GM20431 (cell line): ENCODE measurements at regions not wholly inside any gene's neighbourhood (a gene's known extent, or its start where the extent isn't known, plus 50 kb on each side); places are given as distances from the start of the nearest gene placed in this dataset.
"Not testable (repeated sequence)": the region's sequence is repeated elsewhere in the genome, so short reads cannot be mapped to it uniquely, and the experiment has no call there.

ENCODE experiments used
- in situ Hi-C: fragments of 300-500 bp; cut with MseI, MboI; formaldehyde crosslinking; loops from one replicate; pipeline ENCODE4 v1.15.0; 2020; ENCODE audit warnings: low sequenced_read_pairs; ENCODE audit not compliant: unreplicated experiment

DNA sequence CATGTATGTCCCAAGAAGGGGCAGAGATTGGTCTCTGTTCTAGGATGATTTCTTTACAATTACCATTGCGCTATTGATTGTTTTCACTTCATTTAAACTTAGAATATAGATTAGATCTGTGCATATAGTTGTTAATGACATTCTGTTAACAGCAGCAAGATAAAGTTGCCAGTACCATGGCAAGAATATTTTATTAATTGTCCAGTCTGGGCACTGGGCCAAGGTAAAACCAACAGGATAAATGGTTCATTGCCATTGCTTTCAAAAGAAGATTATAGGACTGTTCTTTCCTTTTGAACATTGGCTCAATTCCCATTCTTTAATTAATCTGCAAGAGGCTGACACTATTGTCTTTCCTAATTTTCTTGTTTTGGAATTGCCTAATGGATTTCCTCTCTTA, 592.4 kb downstream of the RFPL4B start:
- in situ Hi-C loops: no loop called here

DNA sequence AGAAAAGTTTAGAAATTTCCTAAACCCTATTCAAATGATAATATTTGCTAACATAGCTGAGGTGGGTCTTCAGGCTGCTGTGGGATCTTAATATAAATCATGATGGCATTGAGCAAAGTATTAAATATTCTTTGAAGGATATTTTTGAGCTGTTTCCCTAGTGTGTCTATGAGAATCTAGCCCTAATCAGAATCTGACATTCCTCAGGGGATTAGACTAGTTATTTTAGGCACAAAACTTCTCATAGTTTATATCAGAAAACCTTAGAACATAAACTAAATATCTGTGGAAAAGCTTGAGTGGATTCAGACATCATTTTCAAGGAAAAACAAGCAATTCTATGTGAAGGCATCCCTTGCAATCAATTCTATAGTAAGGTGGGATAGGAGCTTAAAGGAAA, 594.5 kb downstream of the RFPL4B start:
- in situ Hi-C loops: no loop called here

DNA sequence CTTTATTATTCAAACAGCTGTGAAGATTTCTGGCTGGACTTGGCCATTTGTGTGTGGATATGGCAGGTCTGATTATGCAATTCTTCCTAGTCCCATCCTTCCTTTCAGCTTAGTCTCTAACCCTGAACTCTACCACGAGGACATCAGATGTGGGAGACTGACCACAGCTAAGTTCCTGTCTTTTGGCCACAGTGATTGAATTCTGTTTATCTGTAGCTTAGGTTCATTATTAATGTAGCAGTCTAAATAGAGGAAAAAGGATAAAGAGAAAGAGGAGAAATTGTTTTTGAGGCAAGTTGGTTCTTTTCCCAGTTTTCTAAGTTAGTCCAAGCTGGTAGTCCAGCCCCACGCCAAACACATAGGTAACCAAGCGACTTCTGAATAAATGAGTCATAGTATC, 598.9 kb downstream of the RFPL4B start:
- in situ Hi-C loops: no loop called here

DNA sequence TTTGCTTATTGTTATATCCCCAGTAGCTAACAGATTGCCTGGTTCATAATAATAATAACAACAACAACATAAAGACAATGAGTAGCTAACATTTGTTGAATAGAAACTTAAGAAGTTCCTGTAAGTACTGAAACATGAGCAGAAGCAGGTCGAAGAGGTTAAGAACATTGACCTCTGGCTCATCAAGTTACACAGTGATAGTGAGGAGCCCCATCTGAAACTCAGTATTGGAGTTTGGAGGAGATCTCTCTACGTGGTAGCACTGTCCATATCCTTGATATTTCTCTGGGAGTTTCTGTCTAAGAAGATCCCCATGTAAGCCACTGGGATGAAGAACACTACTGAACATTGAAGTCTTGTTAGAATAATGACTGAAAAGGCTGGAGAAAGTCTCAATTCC, 600.4 kb downstream of the RFPL4B start:
- in situ Hi-C loops: no loop called here

DNA sequence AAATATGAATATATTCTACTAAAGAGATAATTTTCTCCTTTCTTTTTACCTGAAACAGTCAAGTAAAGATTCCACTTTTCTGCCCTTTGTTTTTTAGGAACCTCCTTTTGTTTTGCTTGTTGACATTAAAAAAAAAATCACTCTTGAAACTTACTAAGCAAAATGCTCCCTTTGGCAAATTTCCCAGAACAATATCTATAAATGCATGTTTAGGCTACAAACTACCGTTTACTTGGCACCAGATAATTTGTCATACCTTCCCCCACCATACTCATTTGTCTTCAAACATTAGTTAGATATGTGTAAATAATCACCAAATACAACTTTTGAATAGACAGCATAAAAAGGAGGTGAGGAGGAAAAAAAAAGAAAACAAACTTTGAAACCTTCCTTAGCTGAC, 604.7 kb downstream of the RFPL4B start:
- in situ Hi-C loops: no loop called here

DNA sequence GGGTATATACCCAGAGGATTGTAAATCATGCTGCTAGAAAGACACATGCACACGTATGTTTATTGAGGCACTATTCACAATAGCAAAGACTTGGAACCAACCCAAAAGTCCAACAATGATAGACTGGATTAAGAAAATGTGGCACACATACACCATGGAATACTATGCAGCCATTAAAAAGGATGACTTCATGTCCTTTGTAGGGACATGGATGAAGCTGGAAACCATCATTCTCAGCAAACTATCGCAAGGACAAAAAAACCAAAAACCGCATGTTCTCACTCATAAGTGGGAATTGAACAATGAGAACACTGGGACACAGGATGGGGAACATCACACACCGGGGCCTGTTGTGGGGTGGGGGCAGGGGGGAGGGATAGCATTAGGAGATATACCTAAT, 608.6 kb downstream of the RFPL4B start:
- in situ Hi-C loops: not testable (repeated sequence)

DNA sequence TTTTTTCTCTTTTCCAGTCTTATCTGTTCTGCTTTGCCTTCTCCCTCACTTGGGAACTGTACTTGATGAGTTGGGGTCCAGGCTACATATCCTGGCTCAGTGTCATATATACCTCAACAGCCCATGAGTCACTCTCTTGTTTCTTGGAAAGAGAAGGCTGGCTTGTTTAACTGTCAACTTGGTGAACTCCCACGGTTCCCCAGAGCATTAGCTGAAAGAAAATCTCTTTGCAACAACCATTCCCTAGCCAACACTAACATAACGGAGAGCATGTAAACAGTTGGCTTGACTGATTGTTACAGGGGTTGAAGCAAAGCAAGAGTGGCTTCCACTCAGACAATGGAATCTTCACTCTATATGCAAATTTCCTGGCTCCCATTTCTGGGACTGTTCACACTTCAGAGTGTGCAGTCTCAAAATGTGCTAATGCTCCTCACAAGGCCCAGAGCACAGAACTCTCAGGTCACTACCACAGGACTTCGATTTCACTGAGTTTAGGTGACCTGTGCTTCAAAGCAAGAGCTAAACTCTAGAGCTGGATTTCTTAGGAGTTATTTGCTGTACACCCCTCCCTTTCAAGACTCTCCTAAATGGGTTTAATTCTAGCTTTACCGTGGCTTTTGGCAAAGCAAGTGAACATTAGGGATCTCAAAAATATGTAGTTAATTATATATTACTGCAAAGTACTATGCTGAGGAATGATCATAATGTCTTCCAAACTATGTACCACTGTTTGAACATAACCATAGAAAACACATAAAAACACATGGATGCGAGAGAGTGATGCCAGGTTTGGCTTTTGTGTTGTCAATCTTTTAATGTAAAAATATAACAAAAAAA, 609.8 kb downstream of the RFPL4B start:
- in situ Hi-C loops: no loop called here

DNA sequence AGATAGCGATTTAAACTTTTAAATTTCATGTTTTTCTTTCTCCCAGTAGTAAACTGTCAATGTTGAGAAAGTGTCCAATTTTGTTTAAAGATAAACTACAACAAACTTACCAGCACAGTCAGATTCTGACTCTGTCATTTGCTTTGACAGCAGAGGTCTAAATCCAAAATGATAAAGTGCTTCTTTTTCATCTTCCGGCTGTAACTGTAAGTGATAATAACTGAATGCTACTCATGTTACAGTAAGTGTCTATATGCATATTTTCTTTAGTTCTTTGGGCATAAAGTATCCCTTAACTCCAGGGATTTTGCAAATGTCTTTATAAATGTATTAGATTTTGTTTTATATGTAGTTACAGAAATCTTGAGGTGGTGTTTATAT, 610.4 kb downstream of the RFPL4B start:
- in situ Hi-C loops: no loop called here

DNA sequence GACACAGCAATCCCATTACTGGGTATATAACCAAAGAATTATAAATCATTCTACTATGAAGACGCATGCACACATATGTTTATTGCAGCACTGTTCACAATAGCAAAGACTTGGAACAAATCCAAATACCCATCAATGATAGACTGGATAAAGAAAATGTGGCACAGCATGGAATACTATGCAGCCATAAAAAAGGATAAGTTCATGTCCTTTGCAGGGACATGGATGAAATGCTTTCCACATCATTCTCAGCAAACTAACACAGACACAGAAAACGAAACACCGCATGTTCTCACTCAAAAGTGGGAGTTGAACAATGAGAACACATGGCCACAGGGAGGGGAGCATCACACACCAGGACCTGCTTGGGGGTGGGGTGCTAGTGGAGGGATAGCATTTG, 613.0 kb downstream of the RFPL4B start:
- in situ Hi-C loops: not testable (repeated sequence)

DNA sequence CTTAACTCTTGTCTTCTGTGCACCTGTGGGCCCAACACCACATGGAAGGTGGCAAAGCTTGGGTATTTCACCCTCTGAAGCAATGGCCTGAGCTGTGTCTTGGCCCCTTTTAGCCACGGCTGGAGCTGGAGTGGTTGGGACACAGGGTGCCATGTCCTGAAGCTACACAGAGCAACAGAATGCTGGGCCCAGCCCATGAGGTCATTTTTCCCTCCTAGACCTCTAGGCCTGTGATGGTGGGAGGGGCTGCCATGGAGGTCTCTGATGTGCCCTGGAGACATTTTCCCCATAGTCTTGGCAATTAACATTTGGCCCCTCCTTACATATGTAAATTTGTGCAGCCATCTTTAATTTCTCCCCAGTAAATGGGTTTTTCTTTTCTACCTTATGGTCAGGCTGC, 620.8 kb downstream of the RFPL4B start:
- in situ Hi-C loops: no loop called here

DNA sequence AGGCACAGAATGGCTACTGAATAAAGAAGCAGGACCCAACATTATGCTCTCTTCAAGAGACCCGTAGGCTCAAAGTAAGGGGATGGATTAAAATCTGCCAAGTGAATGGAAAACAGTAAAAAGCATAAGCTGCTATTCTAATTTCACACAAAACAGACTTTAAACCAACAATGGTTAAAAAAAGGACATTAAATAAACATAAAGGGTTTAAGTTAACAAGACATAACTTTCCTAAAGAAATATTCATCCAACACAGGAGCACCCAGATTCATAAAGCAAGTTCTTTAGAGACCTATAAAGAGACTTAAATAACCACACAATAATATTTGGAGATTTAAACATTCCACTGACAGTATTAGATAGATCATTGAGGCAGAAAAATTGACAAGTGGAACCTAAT, 624.5 kb downstream of the RFPL4B start:
- in situ Hi-C loops: no loop called here

DNA sequence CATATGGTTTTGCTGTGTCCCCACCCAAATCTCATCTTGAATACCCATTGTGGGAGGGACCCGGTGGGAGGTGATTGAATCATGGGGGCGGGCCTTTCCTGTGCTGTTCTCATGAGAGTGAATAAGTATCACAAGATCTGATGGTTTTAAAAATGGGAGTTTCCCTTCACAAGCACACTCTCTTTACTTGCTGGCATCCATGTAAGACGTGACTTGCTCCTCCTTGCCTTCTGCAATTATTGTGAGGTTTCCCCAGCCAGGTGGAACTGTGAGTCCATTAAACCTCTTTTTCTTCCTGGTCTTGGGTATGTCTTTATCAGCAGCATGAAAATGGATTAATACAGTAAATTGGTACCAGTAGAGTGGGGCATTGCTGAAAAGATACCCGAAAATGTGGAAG, 627.8 kb downstream of the RFPL4B start:
- in situ Hi-C loops: not testable (repeated sequence)

DNA sequence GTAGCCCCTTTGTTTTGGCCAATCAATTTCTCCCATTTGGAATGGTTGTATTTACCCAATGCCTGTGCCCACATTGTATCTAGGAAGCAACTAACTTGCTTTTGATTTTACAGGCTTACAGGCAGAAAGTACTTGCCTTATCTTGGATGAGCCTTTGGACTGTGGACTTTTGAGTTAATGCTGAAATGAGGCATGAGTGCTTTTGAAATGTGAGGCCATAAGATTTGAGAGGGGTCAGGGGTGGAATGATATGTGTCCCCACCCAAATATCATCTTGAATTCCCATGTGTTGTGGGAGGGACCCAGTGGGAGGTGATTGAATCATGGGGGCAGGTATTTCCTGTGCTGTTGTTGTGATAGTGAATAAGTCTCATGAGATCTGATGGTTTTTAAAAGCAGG, 629.4 kb downstream of the RFPL4B start:
- in situ Hi-C loops: not testable (repeated sequence)

DNA sequence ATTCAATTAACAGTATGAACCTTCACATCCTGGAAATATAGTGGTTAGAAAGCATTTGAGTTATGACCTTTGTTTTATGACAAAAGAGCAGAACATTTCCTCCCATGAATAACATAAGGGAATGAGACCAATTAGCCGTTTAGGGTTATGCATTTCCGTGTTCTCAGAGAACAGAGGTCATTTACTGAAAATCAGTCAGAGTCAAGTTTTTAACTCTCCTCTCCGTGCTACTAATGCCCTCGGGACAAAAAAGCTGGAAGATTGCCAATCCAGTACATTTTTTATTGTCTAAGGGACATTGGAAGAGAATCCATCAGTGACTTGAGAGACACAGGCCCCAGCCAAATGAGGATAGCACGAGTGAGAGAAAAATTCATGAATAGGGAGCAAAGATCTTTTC, 632.7 kb downstream of the RFPL4B start:
- in situ Hi-C loops: no loop called here

DNA sequence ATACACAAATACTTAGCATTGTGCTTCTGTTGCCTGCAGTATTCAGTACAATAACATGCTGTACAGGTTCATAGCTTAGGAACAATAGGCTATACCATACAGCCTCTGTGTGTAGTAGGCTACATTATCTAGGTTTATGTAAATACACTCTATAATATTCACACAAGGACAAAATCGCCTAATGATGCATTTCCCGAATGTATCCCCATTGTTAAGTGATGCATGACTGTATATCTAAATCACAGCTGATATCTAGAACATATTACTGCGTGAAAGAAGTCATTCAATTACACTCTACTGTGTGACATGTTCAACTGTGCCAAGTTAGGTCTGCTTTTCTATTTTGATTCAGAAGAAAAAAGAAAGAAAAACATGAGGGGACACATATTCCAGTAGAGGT, 633.5 kb downstream of the RFPL4B start:
- in situ Hi-C loops: no loop called here

DNA sequence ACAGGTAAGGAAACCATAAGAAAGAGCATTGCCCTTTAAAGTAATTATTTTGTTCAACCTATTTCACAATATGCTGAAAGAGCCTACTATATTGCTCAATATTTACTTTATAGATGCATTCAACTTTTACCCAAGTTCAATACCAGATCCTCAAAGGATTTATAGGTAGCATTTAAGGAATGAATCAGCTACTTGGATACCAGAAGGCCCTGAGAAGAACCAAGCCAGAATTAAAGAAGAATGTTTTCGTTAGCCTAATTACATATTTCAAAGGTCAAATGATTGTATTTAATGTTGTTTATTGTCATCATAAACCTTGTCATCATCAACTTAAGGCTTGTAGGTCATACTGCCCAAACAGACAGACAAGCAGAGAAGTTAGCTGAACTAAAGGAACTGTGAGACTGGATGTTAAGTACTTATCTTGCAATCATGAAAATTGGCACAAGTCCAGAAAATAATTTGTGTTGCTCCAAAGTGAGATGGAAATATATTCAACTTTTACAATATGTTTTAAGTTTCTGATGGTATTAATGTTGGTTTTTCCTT, 636.7 kb downstream of the RFPL4B start:
- in situ Hi-C loops: no loop called here

DNA sequence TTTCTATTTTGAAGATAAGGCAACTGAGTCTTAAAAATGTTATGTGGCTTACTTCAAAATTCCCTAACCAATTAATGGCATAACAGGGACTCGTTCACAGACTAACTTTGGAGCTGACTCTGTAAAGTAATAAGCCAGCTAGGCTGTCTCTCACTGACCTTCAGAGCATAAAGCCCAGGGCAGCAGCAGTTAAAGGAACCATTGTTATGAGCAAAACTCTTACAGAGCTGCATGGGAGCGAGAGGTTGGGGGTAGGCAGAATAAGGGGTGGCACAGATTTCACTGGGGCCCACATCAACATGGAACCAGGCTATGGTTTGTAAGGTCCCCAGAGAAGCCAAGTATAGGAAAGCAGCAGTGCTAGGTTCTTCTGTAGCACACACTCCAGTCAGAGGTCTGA, 637.8 kb downstream of the RFPL4B start:
- in situ Hi-C loops: no loop called here

DNA sequence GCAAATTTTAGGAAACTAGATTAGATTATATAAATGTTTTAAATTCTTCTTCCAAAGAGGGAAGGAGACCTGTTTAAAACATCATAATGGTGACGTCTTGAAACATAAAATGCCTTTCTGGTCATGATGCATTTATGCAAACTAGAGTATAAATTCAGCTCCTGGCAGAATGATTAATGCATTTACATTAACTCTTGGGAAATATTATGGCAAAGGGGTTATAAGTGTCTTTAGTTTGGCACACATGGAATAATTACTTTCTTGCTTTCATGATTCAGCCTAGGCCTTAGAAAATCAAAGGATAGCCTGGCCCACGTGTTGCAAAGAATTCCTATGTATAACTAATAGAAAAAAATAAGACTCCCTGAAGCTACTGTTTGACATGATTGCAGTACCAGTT, 639.2 kb downstream of the RFPL4B start:
- in situ Hi-C loops: no loop called here

DNA sequence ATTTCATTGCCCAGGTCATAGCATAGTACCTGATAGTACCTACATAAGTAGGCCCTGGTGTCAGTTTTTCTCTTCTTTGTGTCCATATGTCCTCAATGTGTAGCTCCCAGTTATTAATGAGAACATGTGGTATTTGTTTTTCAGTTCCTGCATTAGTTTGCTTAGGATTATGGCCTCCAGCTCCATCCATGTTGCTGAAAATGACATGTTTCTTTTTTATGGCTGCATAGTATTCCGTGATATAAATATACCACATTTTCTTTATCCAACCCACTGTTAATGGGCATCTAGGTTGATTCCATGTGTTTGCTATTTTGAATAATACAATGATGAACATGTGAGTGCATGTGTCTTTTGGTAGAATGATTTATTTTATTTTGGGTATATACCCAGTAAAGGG, 641.6 kb downstream of the RFPL4B start:
- in situ Hi-C loops: no loop called here

DNA sequence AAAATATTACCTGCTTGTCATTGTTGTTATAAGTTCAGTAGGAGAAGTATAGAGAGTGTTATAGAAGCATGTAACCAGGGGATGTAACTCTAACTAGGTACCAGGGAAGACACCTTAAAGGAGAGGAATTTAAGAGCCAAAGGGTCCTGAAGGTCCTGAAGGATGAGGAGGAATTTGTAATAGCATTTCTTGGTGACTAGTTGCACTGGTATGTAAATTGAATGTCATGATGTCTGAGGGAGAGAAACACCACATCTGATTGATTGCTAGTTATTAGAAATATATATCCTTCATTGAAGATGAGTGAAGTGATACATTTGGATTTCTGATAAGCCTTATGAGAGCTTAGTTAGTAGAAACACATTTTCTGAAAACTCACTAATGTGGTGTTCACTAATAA, 643.8 kb downstream of the RFPL4B start:
- in situ Hi-C loops: no loop called here

DNA sequence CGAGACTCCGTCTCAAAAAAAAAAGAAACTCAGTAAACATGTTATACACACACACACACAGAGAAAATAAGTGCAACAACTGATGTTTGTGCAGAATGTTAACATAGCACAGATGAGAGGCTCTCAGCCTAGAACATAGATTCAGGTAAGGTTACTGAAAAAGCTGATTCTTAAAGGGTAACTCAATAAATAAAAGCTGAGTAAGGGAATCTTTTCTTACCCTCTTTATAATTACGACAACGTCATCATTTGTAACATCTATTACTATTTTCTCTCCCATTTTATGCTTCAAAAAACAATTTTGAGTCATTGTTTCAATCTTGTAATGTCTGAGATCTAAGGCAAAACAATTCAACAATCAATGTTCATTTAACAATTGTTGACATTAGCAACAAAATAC, 644.8 kb downstream of the RFPL4B start:
- in situ Hi-C loops: no loop called here

DNA sequence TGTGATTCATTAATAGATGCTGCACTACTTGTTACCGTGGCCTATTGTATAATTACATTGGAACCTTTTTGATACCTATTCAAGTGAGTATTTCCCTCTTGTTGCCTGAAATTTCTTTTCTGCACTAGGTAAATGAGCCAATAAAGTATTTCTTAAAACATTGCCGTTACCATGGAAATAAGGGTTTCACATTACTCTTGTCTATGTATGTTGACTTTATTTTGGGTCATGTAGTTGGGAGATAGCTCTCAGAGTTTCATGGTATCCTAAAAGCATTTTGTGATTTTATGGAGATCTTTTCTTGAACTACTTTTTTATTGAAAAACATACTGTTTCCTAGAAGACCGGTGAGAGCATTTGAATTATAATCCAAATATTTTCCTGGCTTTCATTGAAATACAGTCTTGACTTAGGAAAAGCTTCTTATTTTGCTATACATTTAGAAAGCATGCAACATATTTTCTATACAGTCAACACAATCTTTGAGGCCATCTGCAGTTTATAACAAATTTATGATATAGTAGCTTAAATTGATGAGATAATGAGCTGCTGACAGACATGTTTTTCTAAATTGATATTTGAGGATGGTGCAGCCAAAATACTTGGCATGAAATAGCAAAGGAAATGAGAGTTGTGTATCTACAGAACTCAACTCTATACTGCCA, 650.4 kb downstream of the RFPL4B start:
- in situ Hi-C loops: no loop called here
